ENCODE measurements at regions not wholly inside any gene's neighbourhood (a gene's known extent, or its start where the extent isn't known, plus 50 kb on each side); places are given as distances from the start of the nearest gene placed in this dataset.

DNA sequence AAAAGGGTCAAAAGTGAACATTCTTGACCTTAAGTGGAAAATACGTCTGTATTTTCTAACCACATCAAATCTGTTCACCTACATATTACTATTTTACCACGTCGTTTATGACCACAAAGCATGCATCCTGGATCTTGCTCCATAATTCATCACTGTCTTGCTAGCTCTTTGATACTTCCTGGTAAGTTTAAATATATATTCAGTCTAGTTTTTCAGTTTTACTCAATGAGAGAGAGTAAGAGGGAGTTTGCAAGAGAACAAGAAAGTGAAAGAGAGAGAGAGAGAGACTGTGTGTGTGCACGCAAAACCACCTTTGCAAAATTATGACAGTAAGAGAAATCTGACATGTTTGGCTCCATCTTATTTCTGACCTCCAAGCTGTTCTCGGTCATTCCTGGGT is 173.7 kb upstream of the GALNTL6 start:
- no peak for DNase-seq (ENCODE audit: low read depth, low spot score)
- no peak overlapping the region for H3K27ac ChIP-seq

DNA sequence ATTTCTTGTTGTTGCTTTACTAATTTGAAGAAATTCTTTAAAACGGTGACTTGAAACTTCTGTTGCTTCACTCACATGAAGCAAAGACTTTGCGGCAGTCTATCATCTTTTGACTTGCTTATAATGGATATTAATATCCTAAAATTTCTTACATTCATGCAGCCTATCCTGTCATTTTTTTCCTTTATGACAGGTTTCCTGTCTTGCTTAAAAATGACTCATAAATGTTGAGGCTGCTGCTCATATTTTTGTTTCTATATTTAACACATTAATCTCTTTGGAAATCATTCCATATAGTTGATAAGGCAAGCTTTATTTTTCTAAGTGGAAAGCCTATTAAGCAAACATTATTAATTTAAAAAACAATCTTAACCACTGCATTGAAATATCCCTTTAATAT is 176.6 kb upstream of the GALNTL6 start:
- no peak for DNase-seq (ENCODE audit: low read depth, low spot score)
- no peak overlapping the region for H3K27ac ChIP-seq

DNA sequence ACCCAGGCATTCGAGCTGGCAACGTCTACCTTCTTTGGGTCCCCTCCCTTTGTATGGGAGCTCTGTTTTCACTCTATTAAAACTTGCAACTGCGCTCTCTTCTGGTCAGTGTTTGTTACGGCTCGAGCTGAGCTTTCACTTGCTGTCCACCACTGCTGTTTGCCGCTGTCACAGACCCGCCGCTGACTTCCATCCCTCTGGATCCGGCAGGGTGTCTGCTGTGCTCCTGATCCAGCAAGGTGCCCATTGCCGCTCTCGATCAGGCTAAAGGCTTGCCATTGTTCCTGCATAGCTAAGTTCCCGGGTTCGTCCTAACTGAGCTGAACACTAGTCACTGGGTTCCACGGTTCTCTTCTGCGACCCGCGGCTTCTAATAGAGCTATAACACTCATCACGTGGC is 183.5 kb upstream of the GALNTL6 start:
- no peak for DNase-seq (ENCODE audit: low read depth, low spot score)
- no peak overlapping the region for H3K27ac ChIP-seq

DNA sequence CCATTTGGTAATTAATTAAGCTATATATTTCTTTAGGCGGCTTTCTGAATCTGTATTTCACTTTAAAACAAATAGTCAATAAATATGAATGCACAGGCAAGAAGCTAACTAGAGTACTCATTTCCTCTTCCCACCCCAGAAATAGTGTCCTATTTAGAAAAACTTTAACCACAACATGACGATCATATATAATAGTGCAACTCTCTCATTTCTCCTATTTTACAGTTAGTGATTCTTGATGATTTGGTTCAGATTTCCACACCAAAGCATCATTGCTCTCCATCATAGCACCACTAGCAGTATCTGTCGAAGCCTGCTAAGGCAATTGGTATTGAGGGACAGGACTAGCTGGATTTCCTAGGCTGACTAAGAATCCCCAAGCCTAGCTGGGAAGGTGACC is 184.0 kb upstream of the GALNTL6 start:
- no peak overlapping the region for H3K27ac ChIP-seq
- no peak for DNase-seq (ENCODE audit: low read depth, low spot score)

DNA sequence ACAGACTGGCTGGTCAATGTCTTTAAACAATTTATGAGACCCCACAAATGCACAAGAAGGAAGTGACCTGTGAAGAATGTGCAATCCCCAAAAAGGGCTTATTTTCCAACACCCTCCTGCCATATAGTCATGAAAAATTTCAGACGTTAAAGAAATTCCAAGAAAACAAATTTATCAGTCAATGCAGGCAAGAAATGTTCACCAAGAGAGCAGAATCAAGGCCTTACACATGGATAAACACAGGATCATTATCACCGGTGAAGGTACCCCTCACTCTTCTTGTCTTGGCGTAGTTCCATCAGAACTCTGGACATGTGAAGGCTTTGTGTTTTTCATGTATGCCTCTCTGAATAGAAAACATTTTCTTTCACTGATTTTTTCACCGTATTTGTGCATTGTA is 186.7 kb upstream of the GALNTL6 start:
- no peak for DNase-seq (ENCODE audit: low read depth, low spot score)
- H3K27ac ChIP-seq = no peak overlapping the region

DNA sequence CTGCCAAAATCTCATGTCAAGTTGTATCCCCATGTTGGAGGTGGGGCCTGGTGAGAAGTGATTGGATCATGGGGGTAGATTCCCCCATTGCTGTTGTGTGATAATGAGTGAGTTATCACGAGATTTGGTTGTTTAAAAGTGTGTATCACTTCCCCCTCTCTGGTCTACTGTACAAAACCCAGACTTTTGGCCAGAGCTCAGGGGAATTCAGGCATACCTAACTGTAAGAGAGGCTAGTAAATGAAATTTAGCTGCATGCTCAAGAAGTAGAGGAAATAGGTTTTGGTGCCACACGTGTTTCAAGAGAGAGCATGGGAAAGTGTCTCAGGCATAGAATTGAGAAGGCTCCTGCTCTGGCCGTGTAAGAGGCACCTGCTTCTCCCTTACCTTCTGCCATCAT is 190.5 kb upstream of the GALNTL6 start:
- no peak overlapping the region for H3K27ac ChIP-seq
- DNase-seq (ENCODE audit: low read depth, low spot score) = no peak

DNA sequence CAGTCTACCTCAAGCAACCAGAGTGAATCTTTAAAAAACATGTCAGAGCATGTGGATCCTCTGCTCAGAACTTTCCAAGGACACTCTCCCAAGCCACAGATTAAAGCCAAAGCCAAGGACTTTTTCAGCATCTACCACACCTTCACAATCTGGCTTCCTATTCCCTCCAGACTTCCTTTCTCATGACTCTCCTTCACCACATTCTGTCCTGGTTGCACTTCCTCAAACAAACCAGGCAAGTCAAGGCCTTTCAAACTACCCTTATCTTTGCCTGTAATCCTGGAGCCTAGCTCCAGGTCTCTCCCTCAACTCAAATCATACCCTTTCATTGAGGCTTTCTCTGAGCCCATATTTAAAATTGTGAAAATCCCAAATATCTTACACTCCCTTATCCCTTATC is 191.6 kb upstream of the GALNTL6 start:
- H3K27ac ChIP-seq = no peak overlapping the region
- no peak for DNase-seq (ENCODE audit: low read depth, low spot score)

DNA sequence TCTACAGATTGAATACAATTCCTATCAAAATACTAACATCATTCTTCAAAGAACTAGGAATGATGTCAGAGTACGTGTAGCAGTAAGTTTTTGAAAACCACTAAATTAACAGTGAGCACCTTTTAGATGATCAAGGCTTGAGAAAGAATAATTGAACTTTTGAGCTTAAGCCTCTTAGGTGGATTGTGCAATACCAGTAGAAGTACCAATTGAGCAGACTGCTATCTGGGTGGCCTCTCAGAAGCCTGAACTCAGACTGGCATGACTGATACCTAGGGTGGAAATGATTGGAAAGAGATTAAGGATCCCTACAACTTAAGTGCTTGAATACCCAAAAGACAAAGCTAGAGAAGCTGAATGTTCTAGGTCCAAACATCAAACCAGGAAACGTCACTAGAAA is 200.3 kb upstream of the GALNTL6 start:
- no peak for DNase-seq (ENCODE audit: low read depth, low spot score)
- no peak overlapping the region for H3K27ac ChIP-seq

DNA sequence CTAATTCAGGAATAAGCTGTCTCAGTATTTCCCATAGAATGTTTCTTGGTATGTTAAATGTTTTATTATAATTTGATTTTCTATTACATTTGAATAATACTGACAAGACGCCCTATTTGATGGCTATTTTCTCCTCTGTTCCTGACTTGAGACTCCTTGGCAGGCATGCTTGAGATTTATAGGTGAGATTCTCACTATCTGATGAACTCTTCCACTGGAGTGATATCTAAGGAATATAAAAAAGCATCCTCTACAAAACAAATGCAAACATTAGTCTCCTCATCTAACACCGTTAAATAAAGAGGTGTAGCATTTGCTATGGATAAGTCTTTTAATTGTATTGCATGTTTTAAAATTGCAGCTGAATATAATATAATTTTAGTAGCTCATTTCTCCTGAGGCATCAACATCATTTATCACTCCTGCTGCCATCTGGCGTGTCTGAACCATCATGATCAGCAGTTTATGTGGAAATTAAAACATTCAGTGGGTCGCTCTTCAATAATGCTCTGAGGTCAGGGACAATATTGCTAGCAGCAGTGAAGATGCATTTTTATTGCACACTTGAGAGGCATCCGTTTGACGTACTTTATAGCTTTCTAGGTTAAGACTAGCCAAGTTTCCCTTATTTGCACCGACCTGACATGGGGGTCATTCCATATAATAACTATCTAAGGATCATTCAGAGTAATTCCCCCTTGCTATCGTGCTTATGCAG is 210.4 kb upstream of the GALNTL6 start:
- no peak overlapping the region for H3K27ac ChIP-seq
- DNase-seq (ENCODE audit: low read depth, low spot score) = no peak

DNA sequence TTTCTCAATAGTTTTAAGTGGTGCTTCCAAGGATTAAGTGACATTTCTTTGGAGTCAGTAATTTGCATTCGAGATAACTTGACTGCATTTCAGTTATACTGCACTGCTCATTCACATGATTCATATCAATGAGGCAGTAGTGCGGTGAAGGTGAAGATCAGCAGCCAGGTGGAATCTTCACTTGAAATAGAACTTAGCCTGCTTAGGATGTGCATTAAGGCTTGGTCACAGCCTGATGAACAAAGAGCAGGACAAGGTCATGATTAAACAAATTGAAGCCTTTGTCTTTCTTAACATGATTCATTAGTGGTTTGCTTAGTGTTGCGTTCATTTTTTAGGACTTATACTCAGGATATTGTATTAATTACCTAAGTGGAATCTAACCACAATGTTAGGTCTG is 212.1 kb upstream of the GALNTL6 start:
- H3K27ac ChIP-seq = no peak overlapping the region
- DNase-seq (ENCODE audit: low read depth, low spot score) = no peak

DNA sequence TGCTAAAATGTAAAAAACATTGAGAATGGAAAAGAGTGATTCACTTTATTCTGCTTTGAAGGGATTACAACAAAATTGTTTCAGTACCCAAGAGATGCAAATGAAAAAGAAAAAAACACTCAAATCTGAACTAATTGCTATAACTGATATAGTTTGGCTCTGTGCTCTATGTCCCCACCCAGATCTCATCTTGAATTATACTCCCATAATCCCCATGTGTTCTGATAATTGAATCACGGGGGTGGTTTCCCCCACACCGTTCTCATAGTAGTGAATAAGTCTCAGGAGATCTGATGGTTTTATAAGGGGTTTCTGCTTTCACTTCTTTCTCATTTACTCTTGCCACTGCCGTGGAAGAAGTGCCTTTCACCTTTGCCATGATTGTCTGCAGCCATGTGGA is 213.6 kb upstream of the GALNTL6 start:
- H3K27ac ChIP-seq = no peak overlapping the region
- no peak for DNase-seq (ENCODE audit: low read depth, low spot score)

DNA sequence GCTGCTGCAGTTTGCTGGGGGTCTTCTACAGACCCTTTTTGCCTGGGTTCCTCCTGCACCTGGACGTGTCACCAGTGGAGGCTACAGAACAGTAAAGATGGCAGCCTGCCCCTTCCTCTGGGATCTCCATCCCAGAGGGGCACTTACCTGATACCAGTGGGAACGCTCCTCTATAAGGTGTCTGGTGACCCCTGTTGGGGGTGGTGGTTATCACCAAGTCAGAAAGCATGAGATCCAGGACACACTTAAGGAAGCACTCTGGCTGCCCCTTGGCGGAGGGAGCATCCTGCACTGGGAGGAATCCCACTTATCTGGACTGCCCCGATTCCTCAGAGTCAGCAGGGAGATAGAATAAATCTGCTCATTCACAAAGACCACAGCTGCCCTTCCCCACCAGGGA is 218.9 kb upstream of the GALNTL6 start:
- no peak overlapping the region for H3K27ac ChIP-seq
- DNase-seq (ENCODE audit: low read depth, low spot score) = no peak

DNA sequence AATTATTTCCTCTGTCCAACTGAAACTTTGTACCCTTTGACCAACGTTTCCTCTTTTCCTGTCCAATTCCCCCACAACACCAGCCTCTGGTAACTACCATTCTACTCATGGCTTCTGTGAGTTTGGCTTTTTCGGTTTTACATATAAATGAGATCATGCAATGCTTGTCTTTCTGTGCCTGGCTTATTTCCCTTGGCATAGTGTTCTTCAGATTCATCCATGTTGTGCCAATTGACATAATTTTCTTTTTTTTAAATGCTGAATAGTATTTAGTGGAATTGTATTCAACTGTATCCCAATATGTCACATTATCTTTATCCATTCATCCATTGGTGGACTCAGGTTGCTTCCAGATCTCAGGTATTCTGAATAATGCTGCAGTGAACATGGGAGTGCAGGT is 222.5 kb upstream of the GALNTL6 start:
- no peak overlapping the region for H3K27ac ChIP-seq
- DNase-seq (ENCODE audit: low read depth, low spot score) = no peak

DNA sequence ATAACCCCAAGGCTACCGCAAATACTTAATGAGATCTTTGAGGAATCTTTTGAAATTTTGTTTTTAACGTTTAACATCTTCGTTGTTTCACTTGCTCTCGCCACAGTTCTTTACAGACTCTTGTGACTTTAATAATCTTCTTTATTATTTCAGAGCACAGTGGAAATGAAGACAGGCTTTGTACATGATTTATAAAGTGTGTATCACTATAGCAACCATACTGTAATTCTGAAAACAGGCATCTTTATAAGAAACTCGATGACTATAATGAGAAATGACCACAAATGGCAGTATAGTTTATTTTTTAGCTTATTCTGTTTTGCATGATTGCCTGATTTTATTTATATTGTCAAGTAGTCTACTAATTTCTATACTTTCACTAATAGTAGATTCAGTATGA is 224.4 kb upstream of the GALNTL6 start:
- no peak overlapping the region for H3K27ac ChIP-seq
- no peak for DNase-seq (ENCODE audit: low read depth, low spot score)

DNA sequence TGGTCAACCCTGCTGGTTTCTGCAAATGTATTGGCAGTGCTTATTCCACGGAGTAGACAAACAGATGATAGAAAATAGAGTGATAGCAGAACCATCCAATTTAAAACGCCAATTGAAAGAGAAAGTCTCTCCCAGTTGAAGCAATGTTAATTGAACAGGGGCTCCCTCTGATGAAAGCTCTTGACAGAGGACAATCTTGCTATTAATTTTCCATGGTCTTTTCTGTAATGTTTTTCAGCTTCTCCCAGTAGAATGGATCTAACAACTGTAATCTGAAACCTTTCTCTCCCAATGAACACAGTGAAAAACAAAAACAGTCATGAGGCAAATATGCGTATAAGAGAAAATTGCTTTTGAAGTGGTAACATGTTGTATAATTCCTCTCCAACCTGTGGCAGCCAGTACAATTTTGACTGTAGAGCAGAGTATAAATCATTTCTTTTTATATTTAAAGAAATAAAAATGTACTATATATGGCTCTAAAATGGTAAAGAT is 225.1 kb upstream of the GALNTL6 start:
- H3K27ac ChIP-seq = no peak overlapping the region

DNA sequence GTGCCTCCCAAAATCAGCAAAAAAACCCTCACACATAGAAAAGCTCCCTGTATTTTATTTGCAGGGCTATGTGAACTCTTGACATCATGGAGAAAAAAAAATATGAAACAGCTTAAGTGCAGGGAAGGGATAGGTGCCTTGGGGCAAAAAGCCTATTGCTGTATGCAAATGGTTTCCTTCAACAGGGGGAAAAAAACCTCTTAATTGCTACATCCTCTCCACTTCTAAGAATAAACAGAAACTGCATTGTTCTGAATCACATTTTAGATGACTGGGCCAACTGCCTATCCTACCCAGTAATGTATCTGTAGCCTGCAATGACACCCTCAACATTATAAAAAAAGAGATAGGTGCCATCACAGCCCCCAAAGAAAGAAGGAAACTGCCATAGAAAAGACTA is 229.4 kb upstream of the GALNTL6 start:
- H3K27ac ChIP-seq = no peak overlapping the region
- DNase-seq (ENCODE audit: low read depth, low spot score) = no peak

More for the DNA sequence above, 225.1 kb upstream of the GALNTL6 start:
- DNase-seq (ENCODE audit: low read depth, low spot score) = no peak

DNA sequence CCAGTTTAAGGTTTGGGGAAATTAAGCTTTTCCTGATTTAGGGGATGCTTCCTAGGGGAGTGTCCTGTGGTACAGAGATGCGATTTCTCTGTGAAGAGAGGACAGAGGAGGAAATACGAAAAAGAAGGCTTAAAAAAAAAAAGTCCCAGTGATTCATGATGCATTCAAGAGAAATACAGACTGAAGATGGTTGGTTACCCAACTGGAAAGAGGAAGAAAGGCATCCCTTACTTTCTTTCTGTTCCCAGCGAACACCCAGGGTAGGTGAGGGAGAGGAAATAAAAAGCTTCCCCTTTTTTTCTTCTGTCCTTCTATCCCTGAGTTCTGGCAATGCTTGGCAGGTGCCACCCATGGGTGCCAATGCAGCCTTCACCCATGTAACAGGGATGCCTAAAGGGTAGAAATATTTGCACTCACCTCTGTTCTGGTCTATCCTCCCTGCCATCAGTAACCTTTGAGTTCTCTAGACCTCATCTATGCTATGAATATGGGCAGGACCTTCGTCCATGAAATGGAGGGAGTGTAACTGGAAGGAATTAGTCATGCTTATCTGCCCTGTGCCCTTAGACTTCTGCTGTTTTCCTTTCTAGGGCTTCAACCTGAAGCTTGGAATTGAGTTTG is 230.1 kb upstream of the GALNTL6 start:
- H3K27ac ChIP-seq = no peak overlapping the region

DNA sequence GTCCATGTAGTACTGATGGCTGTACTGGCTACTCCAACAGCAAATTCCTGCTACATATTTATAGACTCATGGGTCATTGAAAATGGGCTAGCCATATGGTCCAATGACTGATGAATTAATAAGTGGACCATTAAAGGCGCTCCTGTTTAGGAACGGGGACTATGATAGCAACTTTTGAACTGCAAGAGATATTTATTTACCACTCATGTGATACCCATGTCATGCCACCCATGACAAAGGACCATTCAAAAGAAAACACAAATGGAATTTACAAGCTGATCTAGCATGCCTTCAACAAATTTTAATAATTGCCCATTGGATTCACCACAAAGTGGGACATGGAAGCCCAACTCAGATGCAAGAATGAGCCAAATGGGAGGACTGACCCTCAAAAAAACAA is 240.0 kb upstream of the GALNTL6 start:
- DNase-seq (ENCODE audit: low read depth, low spot score) = no peak
- H3K27ac ChIP-seq = no peak overlapping the region

More for the DNA sequence above, 230.1 kb upstream of the GALNTL6 start:
- DNase-seq (ENCODE audit: low read depth, low spot score) = no peak

DNA sequence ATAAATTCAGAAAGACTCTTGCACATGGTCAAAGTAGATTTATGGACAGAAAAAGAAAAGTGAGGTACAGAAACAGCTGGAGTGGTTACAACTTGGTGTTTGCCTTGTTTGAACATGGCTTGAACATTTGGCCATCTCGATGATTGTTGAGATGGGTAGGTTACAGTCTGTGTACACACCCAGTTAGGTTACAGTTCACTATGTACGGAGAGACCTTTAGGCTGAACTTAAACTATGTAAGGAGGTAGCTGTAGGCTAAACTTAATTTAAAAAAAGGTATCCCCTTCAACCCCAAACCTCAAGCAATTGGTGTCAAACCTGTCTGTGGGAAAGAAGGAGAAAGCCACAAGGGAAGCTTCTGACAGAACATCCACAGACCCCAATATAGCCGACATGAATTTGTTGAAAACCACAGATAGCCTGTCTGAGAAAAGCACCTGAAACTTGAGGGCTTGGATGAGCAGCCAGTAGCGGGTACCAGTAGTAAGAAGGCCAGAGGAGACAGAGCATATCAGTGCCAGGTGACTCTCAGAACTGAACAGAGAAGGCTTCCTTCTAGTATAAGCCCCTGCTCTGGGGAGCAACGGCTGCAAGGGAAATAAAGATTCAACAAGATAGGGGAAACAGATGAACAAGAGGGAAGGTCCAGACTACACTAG is 247.9 kb upstream of the GALNTL6 start:
- DNase-seq (ENCODE audit: low read depth, low spot score) = no peak
- no peak overlapping the region for H3K27ac ChIP-seq

DNA sequence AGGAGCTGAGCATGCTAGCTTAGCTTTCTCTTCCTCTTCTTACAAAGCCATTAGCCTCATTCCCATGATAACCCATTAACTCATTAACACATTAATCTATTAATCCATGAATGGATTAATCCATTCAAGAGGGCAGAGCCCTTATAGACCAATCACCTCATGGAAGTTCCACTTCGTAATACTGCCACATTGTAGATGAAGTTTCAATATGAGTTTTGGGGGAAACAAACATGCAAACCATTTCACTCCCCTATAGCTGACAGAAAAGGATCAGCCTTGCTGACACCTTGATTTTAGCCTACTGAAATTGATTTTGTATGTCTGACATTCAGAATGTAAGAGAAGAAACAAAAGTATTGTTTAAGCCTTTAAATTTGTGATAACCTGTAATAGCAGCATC is 251.8 kb upstream of the GALNTL6 start:
- DNase-seq (ENCODE audit: low read depth, low spot score) = no peak
- H3K27ac ChIP-seq = no peak overlapping the region

DNA sequence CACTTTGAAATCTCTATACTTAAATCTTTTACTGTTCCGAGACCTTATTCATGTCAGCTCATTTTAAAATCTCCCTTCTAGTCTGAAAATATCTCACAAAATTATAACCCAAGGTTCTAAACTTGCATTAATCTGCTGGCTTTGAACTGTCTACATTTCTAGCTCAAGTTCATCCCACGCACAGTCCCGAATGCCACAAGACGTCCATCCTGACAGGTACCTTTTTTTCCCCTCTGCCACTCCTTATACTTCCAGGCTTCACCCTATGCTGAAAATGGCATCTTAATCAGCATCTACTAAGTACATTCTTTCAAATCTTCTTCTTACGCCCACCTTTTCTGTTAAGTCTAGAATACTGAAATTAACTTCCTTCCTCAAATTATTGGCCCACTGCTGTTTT is 259.2 kb upstream of the GALNTL6 start:
- no peak overlapping the region for H3K27ac ChIP-seq
- DNase-seq (ENCODE audit: low read depth, low spot score) = no peak

DNA sequence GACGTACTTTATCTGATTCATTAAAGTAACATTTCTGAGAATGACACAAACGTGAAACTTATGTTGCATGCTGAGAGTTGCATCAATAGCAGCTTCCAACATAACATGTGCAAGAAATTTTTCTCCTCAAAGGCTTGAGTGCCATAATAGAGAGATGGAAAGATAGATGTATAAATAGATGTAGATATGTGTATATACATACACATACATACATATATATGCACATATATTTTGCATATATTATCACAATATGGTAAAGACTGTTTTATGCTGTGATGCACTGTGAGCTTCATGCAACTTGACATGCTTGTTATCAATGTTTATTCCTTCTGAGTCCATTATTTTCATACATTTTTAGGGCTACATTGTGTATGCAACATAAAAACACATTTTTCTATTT is 270.6 kb upstream of the GALNTL6 start:
- H3K27ac ChIP-seq = no peak overlapping the region
- DNase-seq (ENCODE audit: low read depth, low spot score) = no peak

Measured in epithelial cell of prostate (primary cell).